WTC11 (cell line): ENCODE measurements at regions not wholly inside any gene's neighbourhood (a gene's known extent, or its start where the extent isn't known, plus 50 kb on each side); places are given as distances from the start of the nearest gene placed in this dataset.
A peak's percentile ranks its signal among the peaks of the same experiment; 100 is the strongest.

Source experiments
- ATAC-seq: fragments of 200-7000 bp; cut with Tn5 transposase; 2 replicates; pipeline ENCODE4 v1.10.0; 2021; ENCODE audit warnings: mild to moderate bottlenecking, moderate library complexity
- CTCF ChIA-PET: fragments of 300-600 bp; sonication (Branson Sonifier 250); formaldehyde crosslinking; loops from one replicate; lab custom pipeline; 2021; ENCODE audit warnings: antibody characterized with exemption; lab: Charles Lee
- POLR2A ChIA-PET: fragments of 350-600 bp; sonication (Branson Sonifier 250); formaldehyde crosslinking; loops from one replicate; lab custom pipeline; 2021; ENCODE audit warnings: antibody characterized with exemption; lab: Charles Lee
- DNase-seq: peaks from one replicate; pipeline ENCODE4 v3.0.0; 2021; ENCODE audit warnings: low spot score
- H3K27ac Mint-ChIP-seq: 2 replicates; pipeline ENCODE4 v1.8.0; 2021; ENCODE audit warnings: mixed read lengths
- H3K27me3 Mint-ChIP-seq: 2 replicates; pipeline ENCODE4 v1.8.0; 2021; ENCODE audit warnings: low read depth, mild to moderate bottlenecking, moderate library complexity, mixed read lengths
- H3K36me3 Mint-ChIP-seq: 2 replicates; pipeline ENCODE4 v1.8.0; 2021; ENCODE audit warnings: mixed read lengths
- H3K4me1 Mint-ChIP-seq: 2 replicates; pipeline ENCODE4 v1.8.0; 2022; ENCODE audit warnings: mixed read lengths
- H3K4me3 Mint-ChIP-seq: 2 replicates; pipeline ENCODE4 v1.8.0; 2021; ENCODE audit warnings: mild to moderate bottlenecking, moderate library complexity, mixed read lengths
- H3K9me3 Mint-ChIP-seq: 2 replicates; pipeline ENCODE4 v1.8.0; 2021; ENCODE audit warnings: mixed read lengths
- AFF4 ChIP-seq: sonication (generic); formaldehyde crosslinking; IDR thresholded peaks from 2 replicates; pipeline ENCODE4 v1.8.1; 2023; ENCODE audit warnings: mild to moderate bottlenecking, missing genetic modification reagents, borderline replicate concordance
- ATF3 ChIP-seq: sonication (generic); formaldehyde crosslinking; conservative IDR thresholded peaks from 2 replicates; pipeline ENCODE4 v1.8.1; 2022; ENCODE audit warnings: mild to moderate bottlenecking, missing genetic modification reagents
- CBFB ChIP-seq: sonication (generic); formaldehyde crosslinking; IDR thresholded peaks from 2 replicates; pipeline ENCODE4 v1.8.1; 2022; ENCODE audit warnings: mild to moderate bottlenecking, low read depth, missing genetic modification reagents
- CREB1 ChIP-seq: sonication (generic); formaldehyde crosslinking; IDR thresholded peaks from 2 replicates; pipeline ENCODE4 v1.8.0; 2023; ENCODE audit warnings: mild to moderate bottlenecking, missing genetic modification reagents
- CREM ChIP-seq: sonication (generic); formaldehyde crosslinking; IDR thresholded peaks from 2 replicates; pipeline ENCODE4 v1.8.1; 2022; ENCODE audit warnings: mild to moderate bottlenecking, missing genetic modification reagents, moderate library complexity
- E2F1 ChIP-seq: sonication (generic); formaldehyde crosslinking; IDR thresholded peaks from 2 replicates; pipeline ENCODE4 v1.8.0; 2022; ENCODE audit warnings: mild to moderate bottlenecking, missing genetic modification reagents
- ELF4 ChIP-seq: sonication (generic); formaldehyde crosslinking; IDR thresholded peaks from 2 replicates; pipeline ENCODE4 v1.8.1; 2022; ENCODE audit warnings: low read depth, mild to moderate bottlenecking, moderate library complexity, missing genetic modification reagents
- ESRRA ChIP-seq: sonication (generic); formaldehyde crosslinking; IDR thresholded peaks from 2 replicates; pipeline ENCODE4 v1.8.1; 2022; ENCODE audit warnings: mild to moderate bottlenecking, missing genetic modification reagents, borderline replicate concordance
- FOXK1 ChIP-seq: sonication (generic); formaldehyde crosslinking; IDR thresholded peaks from 2 replicates; pipeline ENCODE4 v1.8.0; 2022; ENCODE audit warnings: mild to moderate bottlenecking, moderate library complexity, missing genetic modification reagents
- FOXP4 ChIP-seq: sonication (generic); formaldehyde crosslinking; IDR thresholded peaks from 2 replicates; pipeline ENCODE4 v1.8.0; 2022; ENCODE audit warnings: mild to moderate bottlenecking, missing genetic modification reagents
- HMGA2 ChIP-seq: fragments of 250-450 bp; sonication (Bioruptor Pico); IDR thresholded peaks from 2 replicates; pipeline ENCODE4 v1.4.0; 2021; ENCODE audit warnings: mild to moderate bottlenecking, moderate library complexity
- IRF1 ChIP-seq: sonication (generic); formaldehyde crosslinking; IDR thresholded peaks from 2 replicates; pipeline ENCODE4 v1.8.0; 2023; ENCODE audit warnings: missing genetic modification reagents
- MLX ChIP-seq: sonication (generic); formaldehyde crosslinking; IDR thresholded peaks from 2 replicates; pipeline ENCODE4 v1.8.1; 2023; ENCODE audit warnings: mild to moderate bottlenecking, missing genetic modification reagents, moderate library complexity
- NFATC4 ChIP-seq: fragments of 250-450 bp; sonication (Bioruptor Pico); IDR thresholded peaks from 2 replicates; pipeline ENCODE4 v1.9.0; 2021; ENCODE audit warnings: mild to moderate bottlenecking
- NR1H2 ChIP-seq: sonication (generic); formaldehyde crosslinking; IDR thresholded peaks from 2 replicates; pipeline ENCODE4 v1.9.0; 2021; ENCODE audit warnings: mild to moderate bottlenecking, moderate library complexity, missing genetic modification reagents
- SMAD3 ChIP-seq: sonication (generic); formaldehyde crosslinking; IDR thresholded peaks from 2 replicates; pipeline ENCODE4 v1.8.0; 2022; ENCODE audit warnings: missing genetic modification reagents, mild to moderate bottlenecking, borderline replicate concordance
- TCF7 ChIP-seq: sonication (generic); formaldehyde crosslinking; IDR thresholded peaks from 2 replicates; pipeline ENCODE4 v1.8.0; 2022; ENCODE audit warnings: mild to moderate bottlenecking, low read depth, missing genetic modification reagents, moderate library complexity
- ZBTB21 ChIP-seq: sonication (generic); formaldehyde crosslinking; IDR thresholded peaks from 2 replicates; pipeline ENCODE4 v1.8.1; 2023; ENCODE audit warnings: mild to moderate bottlenecking, missing genetic modification reagents, borderline replicate concordance
- ZNF121 ChIP-seq: sonication (generic); formaldehyde crosslinking; IDR thresholded peaks from 2 replicates; pipeline ENCODE4 v1.8.0; 2023; ENCODE audit warnings: missing genetic modification reagents
- ZNF138 ChIP-seq: sonication (generic); formaldehyde crosslinking; conservative IDR thresholded peaks from 2 replicates; pipeline ENCODE4 v1.8.1; 2022; ENCODE audit warnings: mild to moderate bottlenecking, moderate library complexity, missing genetic modification reagents
- ZNF317 ChIP-seq: sonication (generic); formaldehyde crosslinking; IDR thresholded peaks from 2 replicates; pipeline ENCODE4 v1.8.1; 2023; ENCODE audit warnings: low read depth, mild to moderate bottlenecking, moderate library complexity, missing genetic modification reagents, borderline replicate concordance
- ZNF416 ChIP-seq: fragments of 250-450 bp; sonication (Bioruptor Pico); IDR thresholded peaks from 2 replicates; pipeline ENCODE4 v1.9.0; 2021; ENCODE audit warnings: mild to moderate bottlenecking, inconsistent platforms
- ZNF423 ChIP-seq: fragments of 250-450 bp; sonication (Bioruptor Pico); IDR thresholded peaks from 2 replicates; pipeline ENCODE4 v2.1.2; 2022; ENCODE audit warnings: mild to moderate bottlenecking, moderate library complexity
- ZSCAN18 ChIP-seq: fragments of 250-450 bp; sonication (Bioruptor Pico); IDR thresholded peaks from 2 replicates; pipeline ENCODE4 v2.1.2; 2022; ENCODE audit warnings: mild to moderate bottlenecking, moderate library complexity

GRCh38 chr1:218499911-218500310 lies 154.8 kb downstream of the TGFB2 start:
- no peaks in the 10 kb centered on the region for H3K27me3 Mint-ChIP-seq
- no peak overlapping the region for H3K4me3 Mint-ChIP-seq
- ATAC-seq (peak; percentile 58), DNase-seq (no peak)
- ChIA-PET POLR2A (no interaction called here), CTCF (no interaction called here)
- no peak for TF ChIP-seq ATF3 (CRISPR knock-in tag)
- no peak for TF ChIP-seq NFATC4 (CRISPR knock-in tag)
- no peak for TF ChIP-seq ELF4 (CRISPR knock-in tag)
- no peak for TF ChIP-seq ESRRA (CRISPR knock-in tag)
- no peak for TF ChIP-seq SMAD3
- no peak for TF ChIP-seq HMGA2 (CRISPR knock-in tag)
- TF ChIP-seq IRF1 (CRISPR knock-in tag) = no peak
- TF ChIP-seq E2F1 (CRISPR knock-in tag) = no peak
- TF ChIP-seq ZNF416 (CRISPR knock-in tag) = no peak
- TF ChIP-seq MLX (CRISPR knock-in tag) = no peak
- TF ChIP-seq CREB1 (CRISPR knock-in tag) = no peak
- no peak for TF ChIP-seq CBFB (CRISPR knock-in tag)
- TF ChIP-seq TCF7 = no peak
- TF ChIP-seq FOXK1 (CRISPR knock-in tag) = no peak
- no peak for TF ChIP-seq ZSCAN18
- no peak for TF ChIP-seq CREM (CRISPR knock-in tag)
- no peak for TF ChIP-seq ZNF423 (CRISPR knock-in tag)
- H3K4me1 Mint-ChIP-seq = peaks cover 16% of the 10 kb centered on the region
- H3K9me3 Mint-ChIP-seq = peaks cover 10% of the 10 kb centered on the region; the same call in 1 of the 2 replicates
- no peaks in the 10 kb centered on the region for H3K36me3 Mint-ChIP-seq
- H3K27ac Mint-ChIP-seq = no peak overlapping the region

GRCh38 chr1:218501161-218501560 lies 156.0 kb downstream of the TGFB2 start:
- peak overlapping the region; percentile 59; the same call in 1 of the 2 replicates for H3K27ac Mint-ChIP-seq
- DNase-seq (no peak), ATAC-seq (no peak)
- no peak overlapping the region for H3K4me3 Mint-ChIP-seq
- H3K4me1 Mint-ChIP-seq = peaks cover 5% of the 10 kb centered on the region
- POLR2A ChIA-PET = no interaction called here
- H3K27me3 Mint-ChIP-seq = no peaks in the 10 kb centered on the region
- CTCF ChIA-PET = no interaction called here
- peaks cover 19% of the 10 kb centered on the region for H3K9me3 Mint-ChIP-seq
- H3K36me3 Mint-ChIP-seq = peaks cover 8% of the 10 kb centered on the region
- no peak for TF ChIP-seq ZNF138 (CRISPR knock-in tag)
- no peak for TF ChIP-seq AFF4
- TF ChIP-seq ZNF317 (CRISPR knock-in tag) = no peak
- no peak for TF ChIP-seq MLX (CRISPR knock-in tag)
- TF ChIP-seq ZNF121 (CRISPR knock-in tag) = no peak
- TF ChIP-seq NR1H2 = no peak
- TF ChIP-seq ZBTB21 (CRISPR knock-in tag) = no peak
- no peak for TF ChIP-seq FOXP4 (CRISPR knock-in tag)
- no peak for TF ChIP-seq ZSCAN18
- no peak for TF ChIP-seq NFATC4 (CRISPR knock-in tag)
